ENCODE measurements at regions not wholly inside any gene's neighbourhood (a gene's known extent, or its start where the extent isn't known, plus 50 kb on each side); places are given as distances from the start of the nearest gene placed in this dataset.

GRCh38 chr1:173421789-173422188, 55.3 kb upstream of the PRDX6 start:
- no peak for DNase-seq (ENCODE audit: low read depth in 2 of 2)

DNA sequence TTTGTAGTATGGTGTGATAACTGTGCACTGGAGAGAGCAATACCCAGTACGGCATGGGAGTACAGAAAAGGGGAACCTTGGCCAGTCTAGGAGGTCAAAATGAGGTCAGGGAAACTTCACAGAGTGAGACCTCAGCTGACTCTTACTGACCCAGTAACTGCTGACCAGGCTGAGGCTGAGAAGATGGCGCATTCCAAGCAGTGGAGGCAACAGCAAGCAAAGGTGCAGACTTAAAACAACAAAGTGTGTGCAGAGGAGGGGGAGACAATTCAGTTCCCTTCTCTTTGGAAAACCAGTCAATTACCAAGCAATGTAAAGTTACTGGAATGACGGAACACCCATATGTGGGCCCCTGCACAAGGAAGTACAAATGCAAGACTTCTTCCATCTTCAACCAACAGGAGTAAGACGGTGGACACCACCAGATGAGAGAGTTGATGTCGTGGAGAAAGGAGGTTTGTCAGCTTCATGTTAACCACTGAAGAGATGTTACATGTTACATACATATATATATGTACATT, 54.6 kb upstream of the PRDX6 start:
- DNase-seq (ENCODE audit: low read depth in 2 of 2) = no peak

GRCh38 chr1:173423291-173423690, 53.8 kb upstream of the PRDX6 start:
- no peak for DNase-seq (ENCODE audit: low read depth in 2 of 2)

GRCh38 chr1:173424143-173424542, 53.0 kb upstream of the PRDX6 start:
- no peak for DNase-seq (ENCODE audit: low read depth in 2 of 2)

- no peak for DNase-seq (ENCODE audit: low read depth in 2 of 2)
Measured at GRCh38 chr1:173424782-173425407, 52.2 kb upstream of the PRDX6 start.

DNA sequence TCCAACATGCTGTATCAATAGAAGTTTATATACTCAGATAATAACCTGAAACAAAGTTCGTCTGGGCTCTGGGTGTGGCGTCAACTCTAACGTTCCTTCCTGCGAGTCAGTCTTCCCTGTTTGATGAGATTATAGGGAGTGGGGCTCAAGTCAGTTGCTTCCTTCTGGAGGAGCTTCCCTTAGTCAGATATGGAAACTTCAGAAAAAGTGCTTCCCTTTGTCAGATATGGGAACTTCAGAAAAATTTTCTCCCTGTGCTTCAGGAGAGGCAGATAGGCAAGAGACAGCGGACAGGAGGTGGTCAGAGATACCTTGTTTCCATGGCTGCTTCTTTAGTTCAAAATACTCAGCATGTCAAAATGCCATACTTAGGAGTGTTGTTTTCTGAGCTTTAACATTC, 51.1 kb upstream of the PRDX6 start:
- DNase-seq (ENCODE audit: low read depth in 2 of 2) = no peak

DNA sequence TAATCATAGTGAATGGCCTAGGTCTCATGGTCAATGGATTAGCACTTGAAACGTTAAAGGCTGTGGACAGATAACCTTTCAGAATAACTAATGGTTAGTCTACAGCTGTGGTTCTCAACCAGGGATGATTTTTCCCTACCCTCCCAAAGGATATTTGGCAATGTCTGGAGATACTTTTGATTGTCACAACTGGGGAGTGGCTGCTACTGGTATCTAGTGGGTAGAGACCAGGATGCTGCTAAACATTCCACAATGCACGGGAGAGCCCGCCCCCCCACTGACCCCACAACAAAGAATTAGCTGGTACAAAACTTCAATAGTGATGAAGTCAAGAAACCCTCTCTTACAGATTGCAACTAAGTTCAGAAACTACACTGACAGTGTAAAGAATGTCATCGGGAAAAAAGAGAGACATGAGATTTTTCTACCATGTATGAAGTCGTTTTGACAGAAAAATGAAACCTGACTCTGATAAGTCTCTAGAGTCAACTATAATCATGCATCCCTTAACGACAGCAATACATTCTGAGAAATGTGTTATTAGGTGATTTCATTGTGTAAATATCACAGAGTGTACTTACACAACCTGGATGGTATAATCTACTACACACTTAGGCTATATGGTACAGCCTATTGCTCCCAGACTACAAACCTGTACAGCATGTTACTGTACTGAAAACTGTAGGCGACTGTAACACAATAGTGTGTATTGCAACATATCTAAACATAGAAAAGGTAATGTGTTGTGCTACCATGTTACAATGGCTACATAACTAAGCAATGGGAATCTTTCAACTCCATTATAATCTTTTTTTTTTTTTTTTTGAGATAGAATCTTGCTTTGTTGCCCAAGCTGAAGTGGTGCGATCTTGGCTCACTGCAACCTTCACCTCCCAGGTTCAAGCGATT, 49.7 kb upstream of the PRDX6 start:
- no peak for DNase-seq (ENCODE audit: low read depth in 2 of 2)

Data from stimulated activated CD8-positive, alpha-beta memory T cell treated with anti-CD3 and anti-CD28 coated beads, Interleukin-7, amount 100 ng/mL, for 1 hour (primary cell).